ENCODE measurements at regions not wholly inside any gene's neighbourhood (a gene's known extent, or its start where the extent isn't known, plus 50 kb on each side); places are given as distances from the start of the nearest gene placed in this dataset.

DNA sequence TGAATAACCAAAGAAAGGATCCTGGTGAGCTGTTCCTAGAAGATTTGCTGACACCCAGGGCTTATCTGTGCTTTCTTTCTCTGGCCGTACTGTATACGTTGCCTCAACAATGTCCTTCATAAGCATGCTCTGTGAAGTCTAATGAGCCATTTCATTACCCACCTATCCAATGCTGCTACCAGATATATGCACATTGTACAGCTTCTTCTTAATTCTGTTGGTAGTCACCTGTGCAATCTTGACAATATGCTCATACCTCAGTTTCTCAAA, 731.8 kb upstream of the NCAM2 start:
- Histone ChIP-seq H3K4me1 (no peaks in the 10 kb centered on the region), H3K27ac (no peak overlapping the region), H3K36me3 (no peaks in the 10 kb centered on the region), H3K4me3 (no peak overlapping the region), H3K9me3 (no peaks in the 10 kb centered on the region), H3K27me3 (no peaks in the 10 kb centered on the region)
- no peak for DNase-seq (ENCODE audit: low spot score in 2 of 2)
- 88% methylated on average over 2 of the region's 2 CpGs for WGBS
- TF ChIP-seq POLR2A (IDR thresholded peaks at IDR 0.05): no peak
- no peak for TF ChIP-seq POLR2AphosphoS5 (IDR thresholded peaks at IDR 0.05)
- TF ChIP-seq, protein P1, sequence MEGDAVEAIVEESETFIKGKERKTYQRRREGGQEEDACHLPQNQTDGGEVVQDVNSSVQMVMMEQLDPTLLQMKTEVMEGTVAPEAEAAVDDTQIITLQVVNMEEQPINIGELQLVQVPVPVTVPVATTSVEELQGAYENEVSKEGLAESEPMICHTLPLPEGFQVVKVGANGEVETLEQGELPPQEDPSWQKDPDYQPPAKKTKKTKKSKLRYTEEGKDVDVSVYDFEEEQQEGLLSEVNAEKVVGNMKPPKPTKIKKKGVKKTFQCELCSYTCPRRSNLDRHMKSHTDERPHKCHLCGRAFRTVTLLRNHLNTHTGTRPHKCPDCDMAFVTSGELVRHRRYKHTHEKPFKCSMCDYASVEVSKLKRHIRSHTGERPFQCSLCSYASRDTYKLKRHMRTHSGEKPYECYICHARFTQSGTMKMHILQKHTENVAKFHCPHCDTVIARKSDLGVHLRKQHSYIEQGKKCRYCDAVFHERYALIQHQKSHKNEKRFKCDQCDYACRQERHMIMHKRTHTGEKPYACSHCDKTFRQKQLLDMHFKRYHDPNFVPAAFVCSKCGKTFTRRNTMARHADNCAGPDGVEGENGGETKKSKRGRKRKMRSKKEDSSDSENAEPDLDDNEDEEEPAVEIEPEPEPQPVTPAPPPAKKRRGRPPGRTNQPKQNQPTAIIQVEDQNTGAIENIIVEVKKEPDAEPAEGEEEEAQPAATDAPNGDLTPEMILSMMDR (IDR thresholded peaks at IDR 0.05): no peak
- TF ChIP-seq EP300 (IDR thresholded peaks at IDR 0.05): no peak

GRCh38 chr21:20270365-20271055, 727.7 kb upstream of the NCAM2 start:
- no peaks in the 10 kb centered on the region for H3K36me3 ChIP-seq
- no peak overlapping the region for H3K27ac ChIP-seq
- no peak for TF ChIP-seq EP300 (IDR thresholded peaks at IDR 0.05)
- TF ChIP-seq, protein P1 (IDR thresholded peaks at IDR 0.05): no peak
- no peak for TF ChIP-seq POLR2AphosphoS5 (IDR thresholded peaks at IDR 0.05)
- no peak for TF ChIP-seq POLR2A (IDR thresholded peaks at IDR 0.05)
- no peaks in the 10 kb centered on the region for H3K4me1 ChIP-seq
- H3K9me3 ChIP-seq: no peaks in the 10 kb centered on the region
- no peaks in the 10 kb centered on the region for H3K27me3 ChIP-seq
- H3K4me3 ChIP-seq: no peak overlapping the region
- WGBS: 90% methylated on average over 11 of the region's 11 CpGs
- no peak for DNase-seq (ENCODE audit: low spot score in 2 of 2)

GRCh38 chr21:20272791-20273362, 725.3 kb upstream of the NCAM2 start:
- H3K36me3 ChIP-seq: no peaks in the 10 kb centered on the region
- 44% methylated on average over 5 of the region's 5 CpGs for WGBS
- TF ChIP-seq, protein P1 (IDR thresholded peaks at IDR 0.05): no peak
- no peak for TF ChIP-seq POLR2AphosphoS5 (IDR thresholded peaks at IDR 0.05)
- no peak for TF ChIP-seq POLR2A (IDR thresholded peaks at IDR 0.05)
- no peak for TF ChIP-seq EP300 (IDR thresholded peaks at IDR 0.05)
- H3K4me3 ChIP-seq: no peak overlapping the region
- no peak overlapping the region for H3K27ac ChIP-seq
- H3K27me3 ChIP-seq: no peaks in the 10 kb centered on the region
- no peaks in the 10 kb centered on the region for H3K9me3 ChIP-seq
- H3K4me1 ChIP-seq: no peaks in the 10 kb centered on the region
- DNase-seq (ENCODE audit: low spot score in 2 of 2): no peak

GRCh38 chr21:20276377-20276776, 721.8 kb upstream of the NCAM2 start:
- Histone ChIP-seq H3K4me3 (no peak overlapping the region), H3K4me1 (no peaks in the 10 kb centered on the region), H3K9me3 (no peaks in the 10 kb centered on the region), H3K36me3 (no peaks in the 10 kb centered on the region), H3K27me3 (no peaks in the 10 kb centered on the region), H3K27ac (no peak overlapping the region)
- no peak for DNase-seq (ENCODE audit: low spot score in 2 of 2)
- TF ChIP-seq, protein P1 (IDR thresholded peaks at IDR 0.05): no peak
- TF ChIP-seq EP300 (IDR thresholded peaks at IDR 0.05) (no peak), POLR2AphosphoS5 (IDR thresholded peaks at IDR 0.05) (no peak), POLR2A (IDR thresholded peaks at IDR 0.05) (no peak)

- no peak overlapping the region for H3K4me3 ChIP-seq
- H3K4me1 ChIP-seq: no peaks in the 10 kb centered on the region
- no peaks in the 10 kb centered on the region for H3K27me3 ChIP-seq
- H3K9me3 ChIP-seq: no peaks in the 10 kb centered on the region
- WGBS: 97% methylated on average over 1 of the region's 1 CpG
- DNase-seq (ENCODE audit: low spot score in 2 of 2): no peak
- H3K36me3 ChIP-seq: no peaks in the 10 kb centered on the region
- no peak overlapping the region for H3K27ac ChIP-seq
- TF ChIP-seq POLR2AphosphoS5 (IDR thresholded peaks at IDR 0.05): no peak
- TF ChIP-seq, protein P1 (IDR thresholded peaks at IDR 0.05): no peak
These were observed 721.3 kb upstream of the NCAM2 start for GRCh38 chr21:20276954-20277353.
